GM18526 (cell line): ENCODE measurements at regions not wholly inside any gene's neighbourhood (a gene's known extent, or its start where the extent isn't known, plus 50 kb on each side); places are given as distances from the start of the nearest gene placed in this dataset.

Source experiments
- POLR2A ChIP-seq: IDR thresholded peaks from 3 replicates; pipeline ENCODE4 v1.6.1; 2011; ENCODE audit not compliant: insufficient read length; ENCODE audit errors: extremely low read depth

- no peak for TF ChIP-seq POLR2A
Measured at GRCh38 chr12:124452576-124453331, 114.7 kb downstream of the NCOR2 start.

GRCh38 chr12:124451637-124452243 is 115.7 kb downstream of the NCOR2 start:
- no peak for TF ChIP-seq POLR2A

- no peak for TF ChIP-seq POLR2A
Measured at GRCh38 chr12:124451016-124451415, 116.4 kb downstream of the NCOR2 start.

DNA sequence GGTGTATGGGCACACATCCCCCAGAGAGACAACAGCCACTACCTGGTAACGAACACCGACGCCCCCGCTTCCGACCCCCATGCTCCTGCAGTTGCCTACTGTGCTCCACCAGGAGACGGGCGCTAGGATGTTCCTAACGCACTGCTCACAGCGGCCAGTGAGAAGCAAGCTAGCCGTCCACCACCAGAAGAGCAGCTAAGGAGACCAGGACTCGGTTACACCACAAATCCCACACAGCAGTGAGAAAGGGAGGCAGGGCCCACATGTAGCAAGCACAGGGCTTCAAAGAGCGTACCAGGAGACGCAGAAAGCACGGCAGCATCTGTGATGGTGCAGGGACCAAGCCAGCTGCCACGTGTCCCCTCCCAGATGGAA is 117.0 kb downstream of the NCOR2 start:
- no peak for TF ChIP-seq POLR2A

DNA sequence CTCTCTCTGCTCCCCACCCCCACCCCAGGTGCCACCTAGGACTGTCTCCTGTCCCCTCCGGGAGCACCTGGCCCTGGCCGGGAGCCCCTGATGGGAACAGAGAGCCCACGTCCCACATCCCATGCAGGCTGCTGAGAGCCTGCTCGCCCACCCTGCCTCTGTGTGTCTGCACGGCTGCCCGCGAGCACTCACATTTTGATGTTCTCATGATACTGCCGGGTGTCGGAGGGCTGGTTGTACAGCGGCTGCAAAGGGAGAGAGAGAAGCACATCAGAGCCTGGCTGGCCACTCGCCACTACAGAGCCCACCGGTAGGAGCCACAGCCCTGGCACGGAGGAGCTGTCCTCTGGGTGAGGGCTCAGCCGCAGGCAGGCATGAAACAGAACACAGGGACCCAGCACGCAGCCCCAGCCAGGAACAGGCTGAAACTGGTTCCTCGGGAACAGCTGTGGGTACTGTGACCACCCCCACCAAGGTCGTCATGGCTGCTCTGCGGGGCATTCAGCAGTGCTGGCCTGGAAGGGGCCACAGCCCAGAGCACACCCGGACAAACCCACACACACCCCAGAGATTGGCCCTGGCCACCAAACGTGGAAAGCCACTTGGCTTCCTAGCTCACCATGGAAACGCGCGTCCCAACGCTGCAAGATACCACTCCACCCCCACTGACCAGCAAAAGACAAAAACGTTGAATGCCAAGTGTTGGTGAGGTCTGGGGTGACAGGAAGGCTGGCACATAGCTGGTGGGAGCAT is 117.6 kb downstream of the NCOR2 start:
- TF ChIP-seq POLR2A = no peak

DNA sequence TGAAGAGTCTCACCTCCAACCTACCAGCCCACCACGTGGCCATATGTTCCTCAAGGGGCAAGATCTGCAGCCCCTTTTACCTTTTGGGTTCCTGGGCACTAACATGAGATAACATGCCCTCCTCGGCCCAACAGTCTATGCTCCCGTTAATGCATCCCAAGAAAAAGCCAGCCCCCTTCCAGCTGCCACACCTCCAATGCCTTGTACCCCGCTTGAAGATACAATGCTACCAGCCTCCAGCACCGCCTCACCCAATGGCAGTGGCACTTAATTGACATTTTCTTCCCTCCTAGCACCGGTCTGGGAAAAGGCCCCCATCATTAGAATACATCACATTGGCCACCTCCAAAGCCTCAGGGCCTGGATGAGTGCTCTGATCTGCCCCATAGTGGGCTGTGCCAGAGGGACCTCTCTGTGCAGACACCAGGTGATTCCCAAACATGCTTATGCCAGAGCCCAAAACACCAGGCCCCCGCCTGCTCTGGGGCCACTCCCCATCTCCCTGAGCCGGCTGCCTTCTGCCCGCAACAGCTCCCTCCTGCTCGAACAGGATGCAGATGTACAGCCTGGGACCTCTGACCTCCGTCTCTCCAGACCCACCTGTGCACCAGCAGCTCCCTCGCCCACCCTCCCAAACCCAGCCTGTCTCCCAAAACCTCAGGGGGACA is 118.3 kb downstream of the NCOR2 start:
- TF ChIP-seq POLR2A = no peak

DNA sequence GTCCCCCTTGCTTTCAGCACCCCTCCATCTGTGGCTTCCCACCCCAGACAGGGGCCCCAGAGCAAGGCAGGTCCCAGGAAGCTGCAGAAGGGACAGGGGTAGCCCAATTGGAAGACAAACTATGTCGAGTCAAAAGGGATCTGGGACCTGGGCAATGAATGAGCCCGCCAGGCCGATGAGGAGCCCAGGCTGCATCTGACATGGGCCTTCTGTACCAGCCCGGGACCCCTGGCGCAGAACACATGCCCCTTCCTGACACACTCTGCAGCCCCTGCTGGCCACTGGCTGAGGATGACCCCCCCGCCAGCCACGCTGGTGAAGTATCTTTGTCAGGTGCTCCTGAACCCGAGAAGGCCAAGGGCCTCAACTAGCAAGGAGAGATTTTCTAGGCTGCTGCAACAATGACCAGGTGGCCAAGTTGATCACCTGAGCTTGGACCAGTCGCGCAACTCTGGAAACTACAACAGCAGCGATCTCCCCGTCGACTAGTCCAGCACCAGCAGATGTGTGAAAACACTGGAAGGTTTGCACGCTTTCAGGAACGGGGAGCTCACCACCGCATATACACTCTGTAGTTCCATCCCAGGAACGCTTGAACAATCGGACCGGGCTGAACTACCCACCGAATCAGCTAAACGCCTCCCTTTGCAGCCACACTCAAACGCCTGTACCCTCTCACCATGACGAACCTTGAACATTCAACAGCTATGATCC is 119.0 kb downstream of the NCOR2 start:
- no peak for TF ChIP-seq POLR2A

DNA sequence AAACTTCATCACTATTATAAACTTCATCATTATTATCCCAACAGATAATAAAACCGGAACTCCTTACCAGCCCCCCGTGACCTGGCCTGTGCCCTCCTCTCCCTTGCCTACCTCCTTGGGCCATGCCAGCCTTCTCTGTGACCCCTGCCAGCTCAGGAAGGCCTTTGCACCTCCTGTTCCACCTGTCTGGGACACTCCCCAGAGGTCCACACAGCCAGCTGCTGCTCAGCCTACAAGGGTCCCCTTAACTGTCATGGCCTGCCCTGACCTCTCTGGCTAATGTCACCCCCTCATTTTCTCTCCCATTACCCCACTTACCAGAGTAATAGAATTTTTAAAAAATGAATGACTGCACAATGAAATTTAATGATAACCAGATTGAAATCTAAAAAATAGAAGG is 121.0 kb downstream of the NCOR2 start:
- no peak for TF ChIP-seq POLR2A

DNA sequence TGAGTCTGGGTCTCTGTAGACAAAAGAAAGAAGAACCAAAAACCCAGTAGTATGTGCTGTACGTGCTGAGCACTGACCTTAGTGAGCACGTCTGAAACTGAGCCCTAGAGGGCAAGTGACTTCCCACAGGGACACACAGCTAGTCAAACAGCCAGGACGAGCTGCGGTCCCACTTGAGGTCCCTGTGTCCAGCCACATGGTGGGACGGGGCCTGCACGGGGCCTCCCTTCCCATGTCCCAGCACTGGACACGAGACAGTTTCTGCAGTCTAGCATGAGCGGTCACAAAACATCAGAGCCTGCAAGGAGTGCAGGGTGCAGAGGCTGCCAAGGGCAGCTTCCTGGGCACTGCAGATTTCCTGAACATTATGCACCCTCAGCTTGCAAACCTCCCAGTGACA is 121.6 kb downstream of the NCOR2 start:
- TF ChIP-seq POLR2A = no peak

DNA sequence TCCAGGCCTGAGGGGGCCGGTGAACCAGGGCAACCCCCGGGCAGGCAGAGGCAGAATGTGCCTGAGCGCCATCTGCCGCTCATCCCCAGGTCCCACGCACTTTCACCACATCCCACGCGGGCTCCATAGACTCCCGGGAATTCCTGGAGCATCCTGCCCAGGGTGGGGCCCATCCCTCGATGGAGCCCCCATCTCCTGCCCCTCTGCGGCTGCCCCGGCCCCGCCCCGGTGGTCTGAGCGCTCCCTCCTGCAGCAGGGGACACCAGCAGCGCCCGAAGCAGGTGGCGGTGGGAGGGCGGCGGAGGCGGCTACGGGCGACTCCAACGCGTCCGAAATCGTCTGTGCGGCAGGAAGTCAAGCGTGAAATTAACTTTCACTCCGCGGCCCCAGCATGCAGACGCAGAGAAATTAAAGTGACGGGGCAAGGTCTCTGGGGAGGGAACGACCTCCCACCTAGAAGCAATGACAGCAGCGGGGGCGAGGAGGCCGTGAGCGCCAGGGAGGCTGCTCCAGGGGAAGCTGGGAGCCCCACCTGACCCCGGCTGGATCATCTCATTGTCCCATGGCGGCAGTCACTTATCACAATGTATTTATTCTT is 122.2 kb downstream of the NCOR2 start:
- TF ChIP-seq POLR2A = no peak

GRCh38 chr12:124443931-124444712 is 123.3 kb downstream of the NCOR2 start:
- no peak for TF ChIP-seq POLR2A

DNA sequence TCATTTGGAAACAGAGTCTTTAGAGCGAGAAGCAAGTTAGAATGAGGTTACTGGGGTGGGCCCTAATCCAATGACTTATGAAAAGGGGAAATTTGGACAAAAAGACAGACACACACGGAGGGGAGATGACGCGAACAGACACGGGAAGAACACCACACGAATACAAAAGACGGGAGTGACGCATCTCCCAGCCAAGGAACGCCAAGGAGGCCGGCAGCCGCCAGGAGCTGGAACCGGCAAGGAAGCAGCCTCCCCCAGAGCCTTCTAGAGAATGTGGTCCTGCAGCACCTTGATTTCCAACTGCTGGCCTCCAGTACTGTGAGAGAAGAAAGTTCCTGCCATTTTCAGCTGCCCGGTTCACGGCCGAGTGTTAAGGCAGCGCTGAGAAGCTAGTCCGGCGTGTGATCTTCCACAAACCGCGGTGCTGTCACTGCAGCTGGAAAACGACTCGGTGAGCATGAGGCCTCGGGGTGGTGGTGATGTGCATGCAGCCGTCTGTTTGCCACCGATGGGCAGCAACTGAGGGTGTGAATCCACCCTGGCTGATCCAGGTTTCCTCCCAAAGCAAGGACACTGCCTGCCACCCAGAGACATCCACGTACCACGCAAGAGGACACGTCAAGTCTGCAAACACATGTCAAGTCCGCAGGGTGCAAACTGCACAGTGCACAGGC is 124.5 kb downstream of the NCOR2 start:
- TF ChIP-seq POLR2A = no peak

DNA sequence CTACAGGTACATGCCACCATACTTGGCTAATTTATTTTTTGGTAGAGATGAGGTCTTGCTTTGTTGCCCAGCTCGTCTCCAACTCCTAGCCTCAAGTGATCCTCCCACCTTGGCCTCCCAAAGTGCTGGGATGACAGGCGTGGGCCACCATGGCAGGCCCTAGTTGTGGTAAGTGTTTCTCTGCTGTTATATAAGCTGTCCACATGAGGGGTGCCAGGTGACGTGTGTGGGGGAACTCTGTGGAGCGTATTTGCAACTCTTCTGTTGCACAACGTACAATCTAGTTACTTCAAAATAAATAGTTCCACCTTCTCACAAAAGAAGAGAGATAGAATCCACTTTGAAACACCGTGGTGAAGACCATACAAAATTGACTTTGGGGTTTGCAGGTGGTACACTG is 125.1 kb downstream of the NCOR2 start:
- no peak for TF ChIP-seq POLR2A
